IPS-20b (cell line): ENCODE measurements at regions not wholly inside any gene's neighbourhood (a gene's known extent, or its start where the extent isn't known, plus 50 kb on each side); places are given as distances from the start of the nearest gene placed in this dataset.

Experiments
- H3K27ac ChIP-seq: one replicate; pipeline ENCODE4 v1.5.1; 2013; ENCODE audit warnings: low read length
- H3K27me3 ChIP-seq: 2 replicates; pipeline ENCODE4 v1.6.1; 2013; ENCODE audit warnings: mild to moderate bottlenecking, low read length, inconsistent platforms; ENCODE audit not compliant: insufficient read depth
- H3K36me3 ChIP-seq: 2 replicates; pipeline ENCODE4 v1.6.1; 2013; ENCODE audit warnings: low read depth, mild to moderate bottlenecking, inconsistent platforms, low read length, moderate library complexity; ENCODE audit not compliant: insufficient read depth
- H3K4me1 ChIP-seq: 2 replicates; pipeline ENCODE4 v1.6.1; 2013; ENCODE audit warnings: mild to moderate bottlenecking, control low read depth, inconsistent platforms, low read length, moderate library complexity; ENCODE audit not compliant: insufficient read depth
- H3K4me3 ChIP-seq: 2 replicates; pipeline ENCODE4 v1.5.1; 2013; ENCODE audit warnings: mild to moderate bottlenecking, low read length, inconsistent platforms
- H3K9ac ChIP-seq: 2 replicates; pipeline ENCODE4 v1.6.1; 2013; ENCODE audit warnings: low read depth, mild to moderate bottlenecking, inconsistent platforms, low read length, moderate library complexity
- H3K9me3 ChIP-seq: 2 replicates; pipeline ENCODE4 v1.6.1; 2013; ENCODE audit warnings: mild to moderate bottlenecking, low read depth, low read length, inconsistent platforms; ENCODE audit not compliant: insufficient read depth

DNA sequence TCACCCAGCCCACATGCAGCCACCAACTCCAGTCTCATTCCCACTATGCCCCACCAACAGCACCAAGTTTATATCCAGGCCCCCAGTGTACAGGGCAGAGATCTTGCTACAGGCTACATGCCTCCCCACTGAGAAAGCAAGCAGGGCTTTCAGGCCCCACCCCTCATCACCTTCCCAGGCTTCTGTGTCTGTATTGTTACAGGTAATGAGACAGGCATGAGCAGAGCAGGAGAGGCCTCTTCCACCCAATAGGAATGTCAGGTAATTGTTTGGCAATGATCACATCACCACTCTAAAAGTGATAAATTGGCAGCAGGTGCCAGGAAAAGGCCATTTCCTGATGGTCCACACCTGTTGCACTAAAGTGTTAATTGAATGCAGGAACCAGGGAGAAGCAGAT, 102.5 kb downstream of the ZNF518B start:
- Histone ChIP-seq H3K4me3 (no peak overlapping the region), H3K9me3 (no peaks in the 10 kb centered on the region), H3K9ac (no peak overlapping the region), H3K27ac (no peak overlapping the region), H3K4me1 (no peaks in the 10 kb centered on the region), H3K36me3 (no peaks in the 10 kb centered on the region), H3K27me3 (no peaks in the 10 kb centered on the region)

DNA sequence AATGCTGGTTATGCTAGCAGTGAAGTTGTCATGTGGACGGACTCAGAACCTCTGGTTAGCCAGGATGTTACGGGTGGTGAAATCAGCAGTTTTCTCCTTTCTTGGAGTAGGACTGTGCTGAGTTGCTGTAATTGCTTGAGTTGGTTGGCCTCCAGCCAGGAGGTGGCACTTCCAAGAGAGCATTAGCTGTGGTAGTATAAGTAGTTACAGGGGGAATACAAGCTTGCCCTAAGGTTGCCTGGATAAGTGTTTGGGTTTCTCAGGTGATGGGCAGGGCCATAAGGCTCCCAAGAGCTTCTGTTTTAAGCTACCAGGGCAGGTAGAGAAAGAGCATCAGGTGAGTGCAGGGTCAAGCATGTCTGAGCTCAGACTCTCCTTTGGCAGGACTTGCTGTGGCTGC, 103.0 kb downstream of the ZNF518B start:
- Histone ChIP-seq H3K27me3 (no peaks in the 10 kb centered on the region), H3K4me1 (no peaks in the 10 kb centered on the region), H3K36me3 (no peaks in the 10 kb centered on the region), H3K9ac (no peak overlapping the region), H3K9me3 (no peaks in the 10 kb centered on the region), H3K4me3 (no peak overlapping the region), H3K27ac (no peak overlapping the region)

DNA sequence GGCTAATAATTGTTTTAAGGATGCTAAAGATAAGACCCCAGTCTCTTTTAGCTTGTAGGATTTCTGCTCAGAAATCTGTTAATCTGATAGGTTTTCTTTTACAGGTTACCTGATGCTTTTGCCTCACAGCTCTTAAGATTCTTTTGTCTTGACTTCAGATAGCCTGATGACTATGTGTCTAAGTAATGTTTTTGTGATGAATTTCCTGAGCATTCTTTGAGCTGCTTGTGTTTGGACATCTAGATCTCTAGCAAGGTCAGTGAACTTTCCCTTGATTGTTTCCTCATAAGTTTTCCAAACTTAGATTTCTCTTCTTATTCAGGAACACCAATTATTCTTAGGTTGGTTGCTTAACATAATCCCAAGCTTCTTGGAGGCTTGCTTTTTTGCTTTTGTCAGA, 104.1 kb downstream of the ZNF518B start:
- Histone ChIP-seq H3K9me3 (no peaks in the 10 kb centered on the region), H3K4me1 (no peaks in the 10 kb centered on the region), H3K4me3 (no peak overlapping the region), H3K27ac (no peak overlapping the region), H3K27me3 (no peaks in the 10 kb centered on the region), H3K36me3 (no peaks in the 10 kb centered on the region), H3K9ac (no peak overlapping the region)

GRCh38 chr4:10348241-10348640, 109.0 kb downstream of the ZNF518B start:
- Histone ChIP-seq H3K4me3 (no peak overlapping the region), H3K4me1 (no peaks in the 10 kb centered on the region; the same call in 1 of the 2 replicates), H3K9ac (no peak overlapping the region), H3K9me3 (no peaks in the 10 kb centered on the region), H3K27me3 (no peaks in the 10 kb centered on the region), H3K36me3 (no peaks in the 10 kb centered on the region), H3K27ac (no peak overlapping the region)

DNA sequence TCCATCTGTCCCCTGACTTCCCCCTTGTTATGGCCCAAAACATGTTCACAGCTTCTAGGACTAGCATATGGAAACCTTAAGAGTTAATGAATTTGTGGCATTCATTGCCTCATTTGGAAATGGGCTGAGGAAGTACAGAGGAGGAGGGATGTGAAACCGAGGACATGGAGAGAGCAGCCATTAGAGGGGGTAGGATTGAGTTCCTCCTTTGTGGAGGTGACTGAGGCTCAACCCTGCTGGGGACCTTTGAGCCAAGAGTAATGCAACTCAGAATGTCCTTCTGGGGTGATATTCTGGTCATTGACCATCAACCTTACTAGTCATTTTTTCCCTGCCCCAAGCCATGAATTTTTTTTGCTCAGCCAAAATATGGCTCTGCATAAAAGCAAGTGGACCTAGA, 109.4 kb downstream of the ZNF518B start:
- no peaks in the 10 kb centered on the region for H3K36me3 ChIP-seq
- H3K9me3 ChIP-seq: no peaks in the 10 kb centered on the region
- H3K27ac ChIP-seq: no peak overlapping the region

GRCh38 chr4:10347281-10347795, 109.9 kb downstream of the ZNF518B start:
- H3K9me3 ChIP-seq: no peaks in the 10 kb centered on the region
- no peaks in the 10 kb centered on the region for H3K27me3 ChIP-seq
- H3K4me3 ChIP-seq: no peak overlapping the region
- H3K9ac ChIP-seq: no peak overlapping the region
- H3K27ac ChIP-seq: no peak overlapping the region
- no peaks in the 10 kb centered on the region; the same call in 1 of the 2 replicates for H3K4me1 ChIP-seq
- no peaks in the 10 kb centered on the region for H3K36me3 ChIP-seq

More for the DNA sequence above, 109.4 kb downstream of the ZNF518B start:
- H3K27me3 ChIP-seq: no peaks in the 10 kb centered on the region
- no peak overlapping the region for H3K4me3 ChIP-seq
- H3K4me1 ChIP-seq: no peaks in the 10 kb centered on the region; the same call in 1 of the 2 replicates
- H3K9ac ChIP-seq: no peak overlapping the region

- Histone ChIP-seq H3K9me3 (no peaks in the 10 kb centered on the region), H3K9ac (no peak overlapping the region), H3K27me3 (no peaks in the 10 kb centered on the region), H3K4me3 (no peak overlapping the region), H3K27ac (no peak overlapping the region), H3K4me1 (no peaks in the 10 kb centered on the region; the same call in 1 of the 2 replicates), H3K36me3 (no peaks in the 10 kb centered on the region)
Observed at GRCh38 chr4:10346023-10346422, 111.2 kb downstream of the ZNF518B start.

DNA sequence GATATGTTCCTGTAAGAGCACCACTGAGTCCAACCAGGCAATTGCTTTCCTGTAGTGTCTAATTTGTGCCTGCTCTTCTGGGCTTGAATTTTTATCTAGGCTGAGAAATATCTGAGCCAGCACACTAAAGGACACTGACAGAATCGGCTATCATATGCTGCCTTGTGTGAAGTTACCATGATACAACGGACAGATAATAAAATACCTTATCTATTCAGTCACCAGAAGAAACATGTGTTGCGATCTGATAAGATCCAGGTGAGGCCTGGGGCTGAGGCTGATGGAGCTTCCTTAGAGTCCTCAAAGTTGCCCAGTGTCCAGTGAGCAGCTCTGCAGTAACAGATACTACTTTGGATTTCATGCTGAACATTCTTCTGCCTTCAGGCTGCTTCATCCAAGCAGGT, 111.8 kb downstream of the ZNF518B start:
- no peaks in the 10 kb centered on the region; the same call in 1 of the 2 replicates for H3K4me1 ChIP-seq
- no peak overlapping the region for H3K4me3 ChIP-seq
- H3K36me3 ChIP-seq: no peaks in the 10 kb centered on the region
- no peaks in the 10 kb centered on the region for H3K27me3 ChIP-seq
- no peak overlapping the region for H3K9ac ChIP-seq
- no peaks in the 10 kb centered on the region for H3K9me3 ChIP-seq
- H3K27ac ChIP-seq: no peak overlapping the region

GRCh38 chr4:10344824-10345223, 112.4 kb downstream of the ZNF518B start:
- H3K27ac ChIP-seq: no peak overlapping the region
- H3K9me3 ChIP-seq: no peaks in the 10 kb centered on the region
- no peak overlapping the region for H3K9ac ChIP-seq
- no peak overlapping the region for H3K4me3 ChIP-seq
- no peaks in the 10 kb centered on the region; the same call in 1 of the 2 replicates for H3K4me1 ChIP-seq
- no peaks in the 10 kb centered on the region for H3K36me3 ChIP-seq
- H3K27me3 ChIP-seq: no peaks in the 10 kb centered on the region

DNA sequence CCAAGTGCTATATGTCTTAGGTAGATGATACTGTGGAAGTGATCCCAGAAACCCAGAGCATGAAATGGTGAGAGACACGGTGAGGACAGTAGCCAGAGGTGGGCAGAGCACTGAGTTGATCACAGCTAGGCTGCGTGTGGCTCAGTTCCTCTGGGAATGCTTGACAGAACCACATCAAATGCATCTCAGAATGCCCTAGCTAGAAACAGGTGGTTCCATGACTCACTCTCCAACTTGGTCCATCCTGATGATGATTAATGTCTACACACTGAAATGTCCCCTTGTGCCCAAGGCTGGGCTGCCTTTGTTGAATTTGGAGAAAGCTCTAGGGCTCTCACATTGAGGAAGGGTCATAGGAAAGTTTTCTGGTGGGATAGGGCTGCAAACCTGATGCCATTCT, 113.6 kb downstream of the ZNF518B start:
- H3K4me1 ChIP-seq: no peaks in the 10 kb centered on the region; the same call in 1 of the 2 replicates
- H3K27ac ChIP-seq: no peak overlapping the region
- H3K9ac ChIP-seq: no peak overlapping the region
- no peaks in the 10 kb centered on the region for H3K36me3 ChIP-seq
- no peaks in the 10 kb centered on the region for H3K9me3 ChIP-seq
- no peaks in the 10 kb centered on the region; the same call in 1 of the 2 replicates for H3K27me3 ChIP-seq
- no peak overlapping the region for H3K4me3 ChIP-seq

GRCh38 chr4:10342866-10343265, 114.4 kb downstream of the ZNF518B start:
- no peaks in the 10 kb centered on the region; the same call in 1 of the 2 replicates for H3K27me3 ChIP-seq
- H3K36me3 ChIP-seq: no peaks in the 10 kb centered on the region
- H3K9ac ChIP-seq: no peak overlapping the region
- H3K9me3 ChIP-seq: no peaks in the 10 kb centered on the region
- no peaks in the 10 kb centered on the region; the same call in 1 of the 2 replicates for H3K4me1 ChIP-seq
- H3K4me3 ChIP-seq: no peak overlapping the region
- no peak overlapping the region for H3K27ac ChIP-seq

DNA sequence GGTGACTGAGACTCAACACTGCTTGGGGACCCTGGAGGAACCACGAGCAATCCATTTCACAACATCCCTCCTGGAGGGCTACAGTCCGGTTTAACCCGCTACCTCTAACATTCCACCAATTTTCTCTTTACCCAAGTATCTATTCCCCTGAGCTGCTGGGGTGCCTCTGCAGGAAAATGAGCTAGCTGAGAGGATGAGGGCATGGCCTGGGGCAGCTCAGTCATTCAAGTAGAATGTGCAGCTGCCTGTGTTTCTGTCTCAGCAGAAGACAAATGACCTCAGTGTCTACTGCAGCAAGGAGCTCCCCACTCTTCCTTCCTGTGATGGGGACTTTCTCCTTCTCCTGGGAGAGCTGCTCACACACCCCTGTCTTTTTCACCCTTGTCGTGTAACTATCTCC, 120.8 kb downstream of the ZNF518B start:
- H3K27me3 ChIP-seq: no peaks in the 10 kb centered on the region; the same call in 1 of the 2 replicates
- no peak overlapping the region for H3K27ac ChIP-seq
- no peaks in the 10 kb centered on the region for H3K9me3 ChIP-seq
- H3K4me1 ChIP-seq: peaks cover 13% of the 10 kb centered on the region
- H3K9ac ChIP-seq: no peak overlapping the region
- H3K4me3 ChIP-seq: no peak overlapping the region
- no peaks in the 10 kb centered on the region for H3K36me3 ChIP-seq
